Activated naive CD4-positive, alpha-beta T cell treated with anti-CD3 and anti-CD28 coated beads, Interleukin-2, amount 50 U/mL, for 24 hours (primary cell): ENCODE measurements at regions not wholly inside any gene's neighbourhood (a gene's known extent, or its start where the extent isn't known, plus 50 kb on each side); places are given as distances from the start of the nearest gene placed in this dataset.
A peak's percentile ranks its signal among the peaks of the same experiment; 100 is the strongest.
"Not testable (repeated sequence)": the region's sequence is repeated elsewhere in the genome, so short reads cannot be mapped to it uniquely, and the experiment has no call there.

Experiments
- H3K27ac Mint-ChIP-seq: one replicate; pipeline ENCODE4 v1.8.0; 2021; ENCODE audit warnings: mild to moderate bottlenecking, mixed read lengths
- H3K27me3 Mint-ChIP-seq: one replicate; pipeline ENCODE4 v1.8.0; 2021; ENCODE audit warnings: mixed read lengths
- H3K36me3 Mint-ChIP-seq: one replicate; pipeline ENCODE4 v1.8.0; 2021; ENCODE audit warnings: mixed read lengths
- H3K4me1 Mint-ChIP-seq: one replicate; pipeline ENCODE4 v1.8.0; 2021; ENCODE audit warnings: mixed read lengths
- H3K4me3 Mint-ChIP-seq: one replicate; pipeline ENCODE4 v1.8.0; 2021; ENCODE audit warnings: mild to moderate bottlenecking, mixed read lengths
- H3K9me3 Mint-ChIP-seq: one replicate; pipeline ENCODE4 v1.8.0; 2021; ENCODE audit warnings: mixed read lengths

- H3K9me3 Mint-ChIP-seq: no peaks in the 10 kb centered on the region
- no peaks in the 10 kb centered on the region for H3K27me3 Mint-ChIP-seq
- no peaks in the 10 kb centered on the region for H3K36me3 Mint-ChIP-seq
- peak overlapping the region; percentile 49 for H3K4me3 Mint-ChIP-seq
- H3K27ac Mint-ChIP-seq: peak overlapping the region; percentile 66
- peaks cover 43% of the 10 kb centered on the region for H3K4me1 Mint-ChIP-seq
Measured at GRCh38 chr5:133868946-133869518, 99.4 kb downstream of the C5orf15 start.

GRCh38 chr5:133867851-133868545, 100.4 kb downstream of the C5orf15 start:
- Mint-ChIP-seq H3K36me3 (no peaks in the 10 kb centered on the region), H3K4me3 (no peak overlapping the region), H3K27ac (no peak overlapping the region), H3K27me3 (no peaks in the 10 kb centered on the region), H3K9me3 (no peaks in the 10 kb centered on the region), H3K4me1 (peaks cover 33% of the 10 kb centered on the region)

- H3K9me3 Mint-ChIP-seq: no peaks in the 10 kb centered on the region
- H3K27me3 Mint-ChIP-seq: no peaks in the 10 kb centered on the region
- H3K4me1 Mint-ChIP-seq: peaks cover 27% of the 10 kb centered on the region
- H3K36me3 Mint-ChIP-seq: no peaks in the 10 kb centered on the region
- H3K27ac Mint-ChIP-seq: peak overlapping the region; percentile 36
- no peak overlapping the region for H3K4me3 Mint-ChIP-seq
Measured at GRCh38 chr5:133867341-133867740, 101.1 kb downstream of the C5orf15 start.

GRCh38 chr5:133866903-133867245, 101.6 kb downstream of the C5orf15 start:
- no peak overlapping the region for H3K4me3 Mint-ChIP-seq
- peak overlapping the region; percentile 36 for H3K27ac Mint-ChIP-seq
- H3K4me1 Mint-ChIP-seq: peaks cover 22% of the 10 kb centered on the region
- H3K36me3 Mint-ChIP-seq: no peaks in the 10 kb centered on the region
- no peaks in the 10 kb centered on the region for H3K9me3 Mint-ChIP-seq
- no peaks in the 10 kb centered on the region for H3K27me3 Mint-ChIP-seq

GRCh38 chr5:133866160-133866902, 102.1 kb downstream of the C5orf15 start:
- H3K27me3 Mint-ChIP-seq: no peaks in the 10 kb centered on the region
- H3K27ac Mint-ChIP-seq: peak overlapping the region; percentile 36
- peaks cover 20% of the 10 kb centered on the region for H3K4me1 Mint-ChIP-seq
- H3K36me3 Mint-ChIP-seq: no peaks in the 10 kb centered on the region
- H3K4me3 Mint-ChIP-seq: no peak overlapping the region
- H3K9me3 Mint-ChIP-seq: no peaks in the 10 kb centered on the region

- no peaks in the 10 kb centered on the region for H3K27me3 Mint-ChIP-seq
- no peaks in the 10 kb centered on the region for H3K36me3 Mint-ChIP-seq
- H3K4me3 Mint-ChIP-seq: no peak overlapping the region
- H3K9me3 Mint-ChIP-seq: no peaks in the 10 kb centered on the region
- H3K27ac Mint-ChIP-seq: no peak overlapping the region
- peaks cover 18% of the 10 kb centered on the region for H3K4me1 Mint-ChIP-seq
Measured at GRCh38 chr5:133865113-133865512, 103.3 kb downstream of the C5orf15 start.

- no peak overlapping the region for H3K27ac Mint-ChIP-seq
- H3K4me3 Mint-ChIP-seq: no peak overlapping the region
- no peaks in the 10 kb centered on the region for H3K36me3 Mint-ChIP-seq
- H3K27me3 Mint-ChIP-seq: no peaks in the 10 kb centered on the region
- H3K4me1 Mint-ChIP-seq: peaks cover 18% of the 10 kb centered on the region
- no peaks in the 10 kb centered on the region for H3K9me3 Mint-ChIP-seq
Measured at GRCh38 chr5:133864711-133865110, 103.7 kb downstream of the C5orf15 start.

- Mint-ChIP-seq H3K4me1 (peaks cover 11% of the 10 kb centered on the region), H3K27me3 (peaks cover 1% of the 10 kb centered on the region), H3K27ac (no peak overlapping the region), H3K4me3 (no peak overlapping the region), H3K36me3 (no peaks in the 10 kb centered on the region), H3K9me3 (no peaks in the 10 kb centered on the region)
Measured at GRCh38 chr5:133863857-133864585, 104.4 kb downstream of the C5orf15 start.

GRCh38 chr5:133861161-133861737, 107.2 kb downstream of the C5orf15 start:
- Mint-ChIP-seq H3K27me3 (peaks cover 1% of the 10 kb centered on the region), H3K27ac (no peak overlapping the region), H3K4me3 (no peak overlapping the region), H3K9me3 (no peaks in the 10 kb centered on the region), H3K4me1 (peaks cover 7% of the 10 kb centered on the region), H3K36me3 (no peaks in the 10 kb centered on the region)

GRCh38 chr5:133859073-133859472, 109.4 kb downstream of the C5orf15 start:
- Mint-ChIP-seq H3K27ac (no peak overlapping the region), H3K36me3 (no peaks in the 10 kb centered on the region), H3K9me3 (no peaks in the 10 kb centered on the region), H3K4me1 (peaks cover 7% of the 10 kb centered on the region), H3K4me3 (no peak overlapping the region), H3K27me3 (peaks cover 1% of the 10 kb centered on the region)

GRCh38 chr5:133857595-133858313, 110.7 kb downstream of the C5orf15 start:
- not testable (repeated sequence) for H3K27ac Mint-ChIP-seq, H3K4me1 Mint-ChIP-seq, H3K36me3 Mint-ChIP-seq, H3K9me3 Mint-ChIP-seq, H3K27me3 Mint-ChIP-seq, H3K4me3 Mint-ChIP-seq

GRCh38 chr5:133854554-133854953, 113.9 kb downstream of the C5orf15 start:
- Mint-ChIP-seq H3K27ac (no peak overlapping the region), H3K9me3 (no peaks in the 10 kb centered on the region), H3K4me1 (no peaks in the 10 kb centered on the region), H3K36me3 (no peaks in the 10 kb centered on the region), H3K4me3 (no peak overlapping the region), H3K27me3 (peaks cover 2% of the 10 kb centered on the region)

- peaks cover 1% of the 10 kb centered on the region for H3K27me3 Mint-ChIP-seq
- H3K36me3 Mint-ChIP-seq: no peaks in the 10 kb centered on the region
- no peaks in the 10 kb centered on the region for H3K9me3 Mint-ChIP-seq
- H3K27ac Mint-ChIP-seq: no peak overlapping the region
- H3K4me1 Mint-ChIP-seq: no peaks in the 10 kb centered on the region
- no peak overlapping the region for H3K4me3 Mint-ChIP-seq
Measured at GRCh38 chr5:133853646-133854365, 114.6 kb downstream of the C5orf15 start.

- Mint-ChIP-seq H3K36me3 (no peaks in the 10 kb centered on the region), H3K4me3 (no peak overlapping the region), H3K27ac (no peak overlapping the region), H3K9me3 (no peaks in the 10 kb centered on the region), H3K27me3 (peaks cover 3% of the 10 kb centered on the region), H3K4me1 (peaks cover 4% of the 10 kb centered on the region)
Measured at GRCh38 chr5:133851521-133851920, 116.9 kb downstream of the C5orf15 start.
